Large intestine (tissue), 3 donors: ENCODE measurements at regions not wholly inside any gene's neighbourhood (a gene's known extent, or its start where the extent isn't known, plus 50 kb on each side); places are given as distances from the start of the nearest gene placed in this dataset.

Experiments
- DNase-seq, 2 donors: peaks; one replicate each; pipeline versions ENCODE4 v3.0.0 to v3.0.0-alpha.2; 2013
- H3K27ac ChIP-seq: one replicate; pipeline ENCODE4 v1.5.1; 2013; ENCODE audit warnings: low read length
- H3K27me3 ChIP-seq: 2 replicates; pipeline ENCODE4 v1.6.1; 2013; ENCODE audit warnings: low read length; ENCODE audit not compliant: control insufficient read depth, insufficient read depth
- H3K36me3 ChIP-seq: 2 replicates; pipeline ENCODE4 v1.6.1; 2013; ENCODE audit warnings: low read length; ENCODE audit not compliant: control insufficient read depth, insufficient read depth
- H3K4me1 ChIP-seq: one replicate; pipeline ENCODE4 v1.6.1; 2013; ENCODE audit warnings: low read length; ENCODE audit not compliant: control insufficient read depth, insufficient read depth
- H3K4me3 ChIP-seq: one replicate; pipeline ENCODE4 v1.5.1; 2013; ENCODE audit warnings: low read length
- H3K9me3 ChIP-seq: one replicate; pipeline ENCODE4 v1.6.1; 2013; ENCODE audit warnings: mild to moderate bottlenecking, low read depth, low read length, moderate library complexity; ENCODE audit not compliant: control insufficient read depth
- WGBS: methylation state at CpG from one replicate; pipeline ENCODE4 v1.1.5; 2013; ENCODE audit warnings: low lambda C conversion rate; ENCODE audit not compliant: insufficient coverage; 5-methylcytosine and 5-hydroxymethylcytosine counted together

GRCh38 chr10:37710831-37711616 lies 146.4 kb downstream of the ZNF248 start:
- Histone ChIP-seq H3K4me1 (no peaks in the 10 kb centered on the region), H3K27me3 (no peaks in the 10 kb centered on the region), H3K27ac (no peak overlapping the region), H3K4me3 (no peak overlapping the region), H3K9me3 (peaks cover 22% of the 10 kb centered on the region), H3K36me3 (no peaks in the 10 kb centered on the region)
- WGBS: no CpG with 5 or more reads among the region's 7 CpGs
- DNase-seq: no peak

GRCh38 chr10:37707829-37708578 lies 149.4 kb downstream of the ZNF248 start:
- no peak overlapping the region for H3K4me3 ChIP-seq
- DNase-seq: no peak
- no peak overlapping the region for H3K27ac ChIP-seq
- no peaks in the 10 kb centered on the region for H3K27me3 ChIP-seq
- H3K36me3 ChIP-seq: no peaks in the 10 kb centered on the region
- no CpG with 5 or more reads among the region's 2 CpGs for WGBS
- H3K4me1 ChIP-seq: no peaks in the 10 kb centered on the region
- peaks cover 36% of the 10 kb centered on the region for H3K9me3 ChIP-seq

DNA sequence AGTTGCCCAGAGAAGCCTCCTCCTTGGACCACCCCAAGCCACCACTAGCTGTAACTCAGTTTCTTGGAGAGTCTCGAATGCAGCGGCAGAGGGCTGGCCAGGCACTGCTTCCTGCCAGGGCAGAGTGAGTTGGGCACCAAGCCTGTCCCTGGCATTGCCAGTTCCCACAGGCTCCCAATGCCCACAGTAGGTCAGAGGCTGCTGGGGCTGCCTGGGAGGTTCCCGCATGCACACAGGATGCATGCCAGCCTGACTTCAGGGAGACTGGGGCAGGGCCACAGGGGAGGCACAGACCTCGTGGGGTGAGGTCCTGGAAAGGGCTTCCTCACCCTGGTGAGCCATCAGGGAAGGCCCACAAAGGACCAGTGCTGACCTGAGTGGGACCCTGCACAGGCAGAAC lies 152.8 kb downstream of the ZNF248 start:
- Histone ChIP-seq H3K9me3 (peaks cover 36% of the 10 kb centered on the region), H3K27me3 (no peaks in the 10 kb centered on the region), H3K36me3 (no peaks in the 10 kb centered on the region), H3K4me1 (no peaks in the 10 kb centered on the region), H3K27ac (no peak overlapping the region), H3K4me3 (no peak overlapping the region)
- WGBS: no CpG with 5 or more reads among the region's 4 CpGs
- no peak for DNase-seq

- no CpG with 5 or more reads among the region's 4 CpGs for WGBS
- Histone ChIP-seq H3K9me3 (peaks cover 36% of the 10 kb centered on the region), H3K27ac (no peak overlapping the region), H3K4me3 (no peak overlapping the region), H3K27me3 (no peaks in the 10 kb centered on the region), H3K4me1 (no peaks in the 10 kb centered on the region), H3K36me3 (no peaks in the 10 kb centered on the region)
- DNase-seq: no peak
Measured at GRCh38 chr10:37703833-37704382, 153.5 kb downstream of the ZNF248 start.

DNA sequence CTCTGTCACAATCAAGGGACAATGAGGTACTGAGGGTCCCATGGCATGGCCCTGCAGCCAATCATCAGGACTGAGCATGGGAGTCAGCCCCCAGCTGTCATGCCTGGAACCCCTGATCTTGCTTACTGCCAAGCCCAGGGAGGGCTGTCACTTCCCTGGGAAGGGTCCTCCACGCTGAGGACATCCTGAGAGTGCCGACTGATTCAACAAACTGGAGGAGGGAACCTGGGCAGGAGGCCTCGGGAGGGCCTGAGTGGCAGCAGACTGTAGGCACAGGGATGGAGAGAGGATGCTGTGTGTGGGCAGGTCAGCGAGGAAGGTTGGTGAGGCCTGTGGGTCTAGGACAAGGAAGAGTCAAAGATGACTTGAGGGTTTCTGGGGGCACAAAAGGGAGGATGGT lies 154.3 kb downstream of the ZNF248 start:
- Histone ChIP-seq H3K4me1 (no peaks in the 10 kb centered on the region), H3K27ac (no peak overlapping the region), H3K27me3 (no peaks in the 10 kb centered on the region), H3K36me3 (no peaks in the 10 kb centered on the region), H3K4me3 (no peak overlapping the region), H3K9me3 (peaks cover 36% of the 10 kb centered on the region)
- WGBS: 83% methylated on average over 1 of the region's 4 CpGs
- no peak for DNase-seq

DNA sequence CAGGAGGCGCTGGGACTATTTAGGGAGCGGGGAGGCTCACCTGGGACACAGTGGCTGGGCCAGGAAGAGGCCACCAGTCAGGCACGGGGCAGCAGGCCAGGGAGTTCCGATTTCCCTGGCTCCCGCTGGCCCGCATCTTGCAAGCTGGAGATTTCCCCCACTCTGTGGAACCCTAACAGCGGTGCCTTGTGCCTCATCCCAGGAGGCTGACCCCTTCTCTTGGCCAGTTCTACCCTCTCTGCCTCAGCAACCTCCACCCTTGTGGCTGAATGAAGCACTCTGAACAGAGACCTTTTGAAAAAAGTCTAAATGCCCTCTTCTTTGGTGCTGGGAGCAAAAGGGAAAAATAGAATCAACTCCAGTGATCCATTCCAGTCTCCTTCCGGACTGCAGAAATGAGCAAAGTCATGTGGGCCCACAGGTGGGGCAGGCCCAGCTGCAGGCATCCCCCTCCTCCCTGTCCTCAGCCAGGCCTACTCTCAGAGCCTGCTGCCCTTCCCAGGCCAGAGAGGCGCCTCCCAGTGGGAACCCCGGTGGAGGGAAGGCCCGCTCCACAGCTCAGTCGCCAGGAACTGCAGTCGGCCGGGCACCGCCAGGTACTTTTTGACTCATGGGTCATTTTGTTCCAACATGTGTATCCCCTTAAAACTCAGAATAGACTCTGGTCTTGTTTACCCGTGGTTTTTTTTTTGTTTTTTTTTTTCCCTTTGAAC lies 155.5 kb downstream of the ZNF248 start:
- peaks cover 36% of the 10 kb centered on the region for H3K9me3 ChIP-seq
- no peak for DNase-seq
- 60% methylated on average over 1 of the region's 16 CpGs for WGBS
- H3K27me3 ChIP-seq: no peaks in the 10 kb centered on the region
- H3K4me3 ChIP-seq: no peak overlapping the region
- no peaks in the 10 kb centered on the region for H3K36me3 ChIP-seq
- H3K27ac ChIP-seq: no peak overlapping the region
- H3K4me1 ChIP-seq: no peaks in the 10 kb centered on the region

- H3K36me3 ChIP-seq: no peaks in the 10 kb centered on the region
- H3K27me3 ChIP-seq: no peaks in the 10 kb centered on the region
- no peaks in the 10 kb centered on the region for H3K4me1 ChIP-seq
- WGBS: 100% methylated on average over 3 of the region's 37 CpGs
- no peak overlapping the region for H3K27ac ChIP-seq
- H3K9me3 ChIP-seq: peaks cover 36% of the 10 kb centered on the region
- no peak for DNase-seq
- no peak overlapping the region for H3K4me3 ChIP-seq
Measured at GRCh38 chr10:37700886-37701780, 156.3 kb downstream of the ZNF248 start.

GRCh38 chr10:37687581-37687980 lies 169.8 kb downstream of the ZNF248 start:
- H3K4me1 ChIP-seq: no peaks in the 10 kb centered on the region
- H3K4me3 ChIP-seq: no peak overlapping the region
- WGBS: no CpG with 5 or more reads among the region's 3 CpGs
- H3K9me3 ChIP-seq: peaks cover 24% of the 10 kb centered on the region
- no peaks in the 10 kb centered on the region for H3K27me3 ChIP-seq
- no peaks in the 10 kb centered on the region for H3K36me3 ChIP-seq
- H3K27ac ChIP-seq: no peak overlapping the region
- no peak for DNase-seq

DNA sequence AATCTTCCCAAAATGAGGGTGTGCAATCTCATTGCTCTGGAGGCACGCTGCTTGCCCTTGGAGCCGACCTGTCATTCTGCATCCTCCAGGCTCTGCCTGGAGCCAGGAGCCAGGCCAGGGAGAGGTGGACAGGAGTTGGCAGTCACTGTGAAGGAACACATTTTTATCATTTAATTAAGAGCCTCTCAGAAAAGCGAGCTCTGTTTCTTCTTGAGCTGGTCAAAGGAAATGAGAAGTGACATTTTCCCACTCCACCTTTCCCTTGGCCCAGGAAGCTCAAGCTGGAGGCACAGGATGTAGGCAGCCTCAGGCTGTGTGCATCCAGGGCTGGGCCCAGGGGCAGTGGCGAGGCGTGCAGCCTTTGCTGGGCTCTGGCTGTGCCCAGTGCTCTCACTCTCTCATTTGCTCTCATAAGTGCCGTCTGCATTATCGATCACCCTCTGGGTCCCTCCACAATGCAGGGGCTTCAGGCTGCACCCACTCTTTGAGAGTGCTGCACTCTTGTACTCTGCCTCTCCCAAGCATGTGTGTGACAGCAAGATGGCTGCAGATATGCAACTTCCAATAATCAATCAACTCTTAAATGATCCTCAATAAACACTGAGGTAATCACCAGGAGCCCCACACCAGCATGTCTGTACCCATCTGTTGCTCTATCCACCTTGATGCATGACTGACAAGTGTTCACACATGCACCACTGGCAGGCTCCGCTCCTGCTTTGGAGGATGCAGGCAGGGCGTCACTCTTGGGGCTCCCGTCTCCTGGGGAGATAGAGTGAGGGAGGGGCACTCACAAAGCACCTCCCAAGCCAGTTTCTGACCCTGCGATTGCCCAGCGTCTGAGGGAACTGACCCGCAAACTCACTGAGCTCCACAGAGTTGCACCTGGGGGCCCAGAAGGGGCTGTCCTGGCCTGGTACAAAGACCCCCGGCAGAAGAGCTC lies 171.4 kb downstream of the ZNF248 start:
- Histone ChIP-seq H3K36me3 (no peaks in the 10 kb centered on the region), H3K4me3 (no peak overlapping the region), H3K27me3 (no peaks in the 10 kb centered on the region), H3K9me3 (peaks cover 33% of the 10 kb centered on the region), H3K4me1 (no peaks in the 10 kb centered on the region), H3K27ac (no peak overlapping the region)
- WGBS: no CpG with 5 or more reads among the region's 14 CpGs
- no peak for DNase-seq
